Head of caudate nucleus (tissue), 42 donors: ENCODE measurements at regions not wholly inside any gene's neighbourhood (a gene's known extent, or its start where the extent isn't known, plus 50 kb on each side); places are given as distances from the start of the nearest gene placed in this dataset.

Experiments
- DNase-seq, 42 donors: peaks; one replicate each; pipeline versions ENCODE4 v3.0.0 to v3.0.0-alpha.2; 2020 to 2021; ENCODE audit warnings: mixed read lengths in 7 of 42
- intact Hi-C: fragments of 100-400 bp; cut with DNase I; formaldehyde crosslinking; loops from one replicate; pipeline ENCODE4 v1.15.0; 2022

GRCh38 chr13:22662771-22663170 is 518.0 kb upstream of the SGCG start:
- intact Hi-C loops = no loop called here
- DNase-seq = no peak

GRCh38 chr13:22665506-22665905 is 515.3 kb upstream of the SGCG start:
- no peak for DNase-seq
- intact Hi-C loops = no loop called here

GRCh38 chr13:22690756-22691155 is 490.0 kb upstream of the SGCG start:
- no peak for DNase-seq
- intact Hi-C loops = no loop called here

- DNase-seq = no peak
- intact Hi-C loops = no loop called here
These were observed 487.1 kb upstream of the SGCG start for GRCh38 chr13:22693691-22694090.

- DNase-seq = no peak
- intact Hi-C loops = no loop called here
These were observed 484.3 kb upstream of the SGCG start for GRCh38 chr13:22696433-22696832.

- intact Hi-C loops = no loop called here
- DNase-seq = no peak
These were observed 482.3 kb upstream of the SGCG start for GRCh38 chr13:22698467-22698866.

GRCh38 chr13:22700246-22700887 is 480.4 kb upstream of the SGCG start:
- DNase-seq = no peak
- intact Hi-C loops = no loop called here

GRCh38 chr13:22703601-22704209 is 477.1 kb upstream of the SGCG start:
- intact Hi-C loops = no loop called here

GRCh38 chr13:22707946-22708345 is 472.8 kb upstream of the SGCG start:
- no peak for DNase-seq
- intact Hi-C loops = no loop called here

More at GRCh38 chr13:22703601-22704209, 477.1 kb upstream of the SGCG start:
- no peak for DNase-seq

GRCh38 chr13:22717036-22717435 is 463.7 kb upstream of the SGCG start:
- peak in 35 of 42 donors; percentile 17 to 75 (median 46) for DNase-seq

GRCh38 chr13:22726726-22727125 is 454.1 kb upstream of the SGCG start:
- no peak for DNase-seq
- intact Hi-C loops = no loop called here

More at GRCh38 chr13:22717036-22717435, 463.7 kb upstream of the SGCG start:
- intact Hi-C loops = no loop called here

- peak in 9 of 42 donors; percentile 6 to 48 (median 17) for DNase-seq
- intact Hi-C loops = no loop called here
These were observed 445.5 kb upstream of the SGCG start for GRCh38 chr13:22735011-22735995.

- DNase-seq = no peak
- intact Hi-C loops = no loop called here
These were observed 444.6 kb upstream of the SGCG start for GRCh38 chr13:22736084-22736767.

- intact Hi-C loops = no loop called here
- no peak for DNase-seq
These were observed 444.0 kb upstream of the SGCG start for GRCh38 chr13:22736768-22737092.

- intact Hi-C loops = no loop called here
- DNase-seq = no peak
These were observed 442.4 kb upstream of the SGCG start for GRCh38 chr13:22738357-22738756.

- DNase-seq = no peak
- intact Hi-C loops = no loop called here
These were observed 440.5 kb upstream of the SGCG start for GRCh38 chr13:22740264-22740663.

GRCh38 chr13:22744688-22745452 is 435.9 kb upstream of the SGCG start:
- DNase-seq = peak in 5 of 42 donors; percentile 5 to 36 (median 12)
- intact Hi-C loops = no loop called here

- intact Hi-C loops = no loop called here
- DNase-seq = no peak
These were observed 431.8 kb upstream of the SGCG start for GRCh38 chr13:22748866-22749577.
